Nephron (organoid): ENCODE measurements at regions not wholly inside any gene's neighbourhood (a gene's known extent, or its start where the extent isn't known, plus 50 kb on each side); places are given as distances from the start of the nearest gene placed in this dataset.

Experiments
- H3K27ac Mint-ChIP-seq, 3 experiments: 2 replicates each; pipeline ENCODE4 v1.8.0; 2020; ENCODE audit warnings: mixed read lengths in 3 of 3, mild to moderate bottlenecking in 2 of 3, moderate library complexity in 1 of 3
- H3K27me3 Mint-ChIP-seq: 2 replicates; pipeline ENCODE4 v1.8.0; 2021; ENCODE audit warnings: low read depth, mild to moderate bottlenecking, moderate library complexity, mixed read lengths
- H3K36me3 Mint-ChIP-seq: 2 replicates; pipeline ENCODE4 v1.8.0; 2020; ENCODE audit warnings: low read depth, mixed read lengths
- H3K4me1 Mint-ChIP-seq: 2 replicates; pipeline ENCODE4 v1.8.0; 2020; ENCODE audit warnings: mixed read lengths
- H3K4me3 Mint-ChIP-seq, 3 experiments: 2 replicates each; pipeline ENCODE4 v1.8.0; 2020; ENCODE audit warnings: mild to moderate bottlenecking in 3 of 3, mixed read lengths in 3 of 3, moderate library complexity in 2 of 3
- H3K9me3 Mint-ChIP-seq: 2 replicates; pipeline ENCODE4 v1.8.0; 2020; ENCODE audit warnings: mixed read lengths
- CTCF ChIP-seq, 3 experiments: fragments of 200-600 bp; sonication (generic); IDR thresholded peaks; one replicate each; pipeline ENCODE4 v1.5.0; 2021; ENCODE audit warnings: antibody characterized with exemption in 3 of 3; ENCODE audit not compliant: unreplicated experiment in 3 of 3

- Mint-ChIP-seq H3K27ac (no peak overlapping the region), H3K4me3 (no peak overlapping the region), H3K36me3 (no peaks in the 10 kb centered on the region), H3K9me3 (no peaks in the 10 kb centered on the region), H3K27me3 (no peaks in the 10 kb centered on the region), H3K4me1 (no peaks in the 10 kb centered on the region)
- no peak for TF ChIP-seq CTCF (IDR thresholded peaks at IDR 0.05; ENCODE audit: unreplicated experiment in 3 of 3)
Observed at GRCh38 chr16:17899141-17899540, 428.4 kb upstream of the XYLT1 start.

GRCh38 chr16:17887963-17888362 is 417.2 kb upstream of the XYLT1 start:
- Mint-ChIP-seq H3K27me3 (peaks cover 14% of the 10 kb centered on the region), H3K4me1 (no peaks in the 10 kb centered on the region), H3K4me3 (no peak overlapping the region), H3K36me3 (no peaks in the 10 kb centered on the region), H3K27ac (no peak overlapping the region), H3K9me3 (peaks cover 9% of the 10 kb centered on the region)
- TF ChIP-seq CTCF (IDR thresholded peaks at IDR 0.05; ENCODE audit: unreplicated experiment in 3 of 3): no peak

DNA sequence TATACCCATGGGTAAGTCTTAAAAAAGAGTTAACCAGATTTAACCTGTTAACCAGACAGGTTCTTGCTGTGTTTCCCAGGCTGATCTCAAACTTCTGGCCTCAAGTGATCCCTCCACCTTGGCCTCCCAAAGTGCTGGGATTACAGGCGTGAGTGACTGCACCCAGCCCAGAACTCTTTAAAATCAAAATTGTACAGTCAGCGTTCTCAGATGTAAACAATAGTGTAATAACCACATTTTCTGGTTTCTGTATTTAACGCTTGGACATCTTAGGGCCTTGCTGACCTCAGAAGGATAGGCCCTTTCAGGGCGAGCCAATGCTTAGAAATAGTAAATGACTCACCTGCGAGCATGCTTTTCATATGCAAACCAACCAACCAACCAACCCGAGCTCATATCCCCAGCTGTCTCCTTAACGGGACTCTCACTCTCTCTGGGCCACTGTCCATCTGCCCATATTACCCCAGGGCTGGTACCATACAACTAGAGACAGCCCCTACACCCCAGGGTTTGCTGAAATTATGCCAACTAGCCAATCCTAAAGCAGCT is 415.0 kb upstream of the XYLT1 start:
- Mint-ChIP-seq H3K36me3 (no peaks in the 10 kb centered on the region), H3K4me1 (no peaks in the 10 kb centered on the region), H3K27me3 (peaks cover 21% of the 10 kb centered on the region), H3K27ac (no peak overlapping the region), H3K9me3 (no peaks in the 10 kb centered on the region), H3K4me3 (no peak overlapping the region)
- TF ChIP-seq CTCF (IDR thresholded peaks at IDR 0.05; ENCODE audit: unreplicated experiment in 3 of 3): no peak

DNA sequence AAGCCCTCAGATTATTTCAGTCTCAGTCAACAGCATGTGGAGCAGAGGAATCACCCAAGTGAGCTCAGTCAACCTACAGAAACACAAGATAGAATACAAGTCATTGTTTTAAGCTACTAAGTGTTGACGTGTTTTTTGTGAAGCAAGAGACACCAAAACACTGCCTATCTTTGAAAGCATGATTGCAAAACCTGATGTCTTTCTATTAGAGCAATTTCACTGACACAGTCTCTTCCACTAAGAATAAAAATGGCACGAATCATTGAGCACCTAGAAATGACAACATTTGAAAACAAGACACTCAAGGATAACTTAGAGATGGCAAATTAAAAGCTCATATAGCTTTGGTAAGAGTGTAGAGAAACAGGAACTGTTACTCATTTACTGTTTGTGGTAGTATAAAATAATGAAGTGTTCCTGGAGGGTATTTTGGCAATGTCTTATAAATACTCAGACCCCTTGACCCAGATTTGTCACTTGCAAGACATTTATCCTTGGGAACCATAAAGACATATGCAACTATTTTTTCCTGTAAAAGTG is 407.1 kb upstream of the XYLT1 start:
- no peak for TF ChIP-seq CTCF (IDR thresholded peaks at IDR 0.05; ENCODE audit: unreplicated experiment in 3 of 3)
- Mint-ChIP-seq H3K27me3 (peaks cover 17% of the 10 kb centered on the region), H3K27ac (no peak overlapping the region), H3K4me3 (no peak overlapping the region), H3K36me3 (no peaks in the 10 kb centered on the region), H3K4me1 (no peaks in the 10 kb centered on the region), H3K9me3 (no peaks in the 10 kb centered on the region)

GRCh38 chr16:17866996-17867395 is 396.2 kb upstream of the XYLT1 start:
- H3K4me3 Mint-ChIP-seq: no peak overlapping the region
- no peaks in the 10 kb centered on the region for H3K36me3 Mint-ChIP-seq

More at GRCh38 chr16:17866996-17867395, 396.2 kb upstream of the XYLT1 start:
- TF ChIP-seq CTCF (IDR thresholded peaks at IDR 0.05; ENCODE audit: unreplicated experiment in 3 of 3): no peak
- Mint-ChIP-seq H3K27ac (peak overlapping the region in 2 of 3 experiments; percentile 32 to 66), H3K9me3 (no peaks in the 10 kb centered on the region), H3K27me3 (no peaks in the 10 kb centered on the region), H3K4me1 (no peaks in the 10 kb centered on the region)
